ENCODE measurements at regions not wholly inside any gene's neighbourhood (a gene's known extent, or its start where the extent isn't known, plus 50 kb on each side); places are given as distances from the start of the nearest gene placed in this dataset.
"Not testable (repeated sequence)": the region's sequence is repeated elsewhere in the genome, so short reads cannot be mapped to it uniquely, and the experiment has no call there.

DNA sequence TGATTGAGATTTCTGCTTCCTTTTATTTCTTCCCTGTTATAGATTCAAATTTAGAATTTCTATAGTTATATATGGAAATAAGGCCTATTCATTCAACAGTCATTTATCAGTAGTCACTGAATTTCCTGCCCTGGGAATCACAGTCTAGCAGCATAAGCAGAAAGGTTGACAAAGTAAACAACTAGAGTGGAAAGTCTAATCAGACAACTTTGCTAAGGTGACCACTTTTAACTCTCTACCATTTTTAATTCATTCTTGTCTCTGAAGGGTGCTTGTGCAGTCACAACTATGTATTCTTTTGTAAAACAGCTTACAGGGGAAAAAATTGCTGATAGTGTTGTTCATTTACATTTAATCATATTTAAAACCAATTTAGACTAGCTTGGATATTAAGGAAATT lies 66.1 kb upstream of the PLA2G4A start:
- H3K4me3 ChIP-seq (ENCODE audit: low read depth, low read length): no peak overlapping the region
- DNase-seq (ENCODE audit: low read depth): no peak
- TF ChIP-seq, protein P1, sequence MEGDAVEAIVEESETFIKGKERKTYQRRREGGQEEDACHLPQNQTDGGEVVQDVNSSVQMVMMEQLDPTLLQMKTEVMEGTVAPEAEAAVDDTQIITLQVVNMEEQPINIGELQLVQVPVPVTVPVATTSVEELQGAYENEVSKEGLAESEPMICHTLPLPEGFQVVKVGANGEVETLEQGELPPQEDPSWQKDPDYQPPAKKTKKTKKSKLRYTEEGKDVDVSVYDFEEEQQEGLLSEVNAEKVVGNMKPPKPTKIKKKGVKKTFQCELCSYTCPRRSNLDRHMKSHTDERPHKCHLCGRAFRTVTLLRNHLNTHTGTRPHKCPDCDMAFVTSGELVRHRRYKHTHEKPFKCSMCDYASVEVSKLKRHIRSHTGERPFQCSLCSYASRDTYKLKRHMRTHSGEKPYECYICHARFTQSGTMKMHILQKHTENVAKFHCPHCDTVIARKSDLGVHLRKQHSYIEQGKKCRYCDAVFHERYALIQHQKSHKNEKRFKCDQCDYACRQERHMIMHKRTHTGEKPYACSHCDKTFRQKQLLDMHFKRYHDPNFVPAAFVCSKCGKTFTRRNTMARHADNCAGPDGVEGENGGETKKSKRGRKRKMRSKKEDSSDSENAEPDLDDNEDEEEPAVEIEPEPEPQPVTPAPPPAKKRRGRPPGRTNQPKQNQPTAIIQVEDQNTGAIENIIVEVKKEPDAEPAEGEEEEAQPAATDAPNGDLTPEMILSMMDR (IDR thresholded peaks at IDR 0.05; ENCODE audit: insufficient read depth, low read length): no peak

DNA sequence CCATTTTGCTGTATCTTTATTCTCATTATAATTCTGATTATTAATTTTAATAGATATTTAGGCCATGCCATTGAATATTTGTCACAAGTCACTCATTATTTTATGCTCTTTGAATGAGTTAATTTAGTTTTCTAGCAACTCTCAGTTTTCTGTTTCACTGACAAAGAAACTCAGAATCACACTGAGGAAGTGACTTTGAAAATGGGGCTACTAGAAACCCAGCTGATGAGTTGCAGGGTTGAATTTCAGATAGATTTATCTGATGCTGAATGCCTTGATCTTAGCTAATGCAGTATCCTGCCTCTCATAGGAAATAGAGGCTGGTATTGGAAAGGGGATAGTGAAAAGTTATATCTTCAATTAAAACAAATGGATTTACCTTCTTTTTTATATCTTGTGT lies 67.4 kb upstream of the PLA2G4A start:
- no peak overlapping the region for H3K4me3 ChIP-seq (ENCODE audit: low read depth, low read length)
- TF ChIP-seq, protein P1 (IDR thresholded peaks at IDR 0.05; ENCODE audit: insufficient read depth, low read length): no peak
- DNase-seq (ENCODE audit: low read depth): no peak

DNA sequence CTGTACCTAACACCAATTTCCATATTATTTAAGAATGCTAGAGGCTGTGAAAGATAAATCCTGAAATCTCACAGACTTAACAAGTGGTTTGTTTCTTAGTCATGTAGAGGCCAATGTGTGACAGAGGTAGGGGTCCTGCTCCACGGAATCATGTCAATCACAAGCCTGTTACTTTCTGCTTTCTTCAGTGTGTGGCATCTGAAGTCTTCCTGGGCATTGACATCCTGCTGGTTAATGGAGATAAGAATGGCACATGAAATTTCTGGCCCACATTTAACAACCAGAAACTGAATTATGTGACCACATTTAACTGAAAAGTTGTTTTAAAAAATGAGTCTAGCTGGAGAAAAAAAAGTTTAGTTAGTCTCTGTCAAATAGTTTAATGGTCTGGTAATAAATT lies 68.3 kb upstream of the PLA2G4A start:
- TF ChIP-seq, protein P1 (IDR thresholded peaks at IDR 0.05; ENCODE audit: insufficient read depth, low read length): no peak
- H3K4me3 ChIP-seq (ENCODE audit: low read depth, low read length): no peak overlapping the region
- no peak for DNase-seq (ENCODE audit: low read depth)

- not testable (repeated sequence) for H3K4me3 ChIP-seq (ENCODE audit: low read depth, low read length); DNase-seq (ENCODE audit: low read depth)
Observed at GRCh38 chr1:186758896-186759606, 69.7 kb upstream of the PLA2G4A start.

DNA sequence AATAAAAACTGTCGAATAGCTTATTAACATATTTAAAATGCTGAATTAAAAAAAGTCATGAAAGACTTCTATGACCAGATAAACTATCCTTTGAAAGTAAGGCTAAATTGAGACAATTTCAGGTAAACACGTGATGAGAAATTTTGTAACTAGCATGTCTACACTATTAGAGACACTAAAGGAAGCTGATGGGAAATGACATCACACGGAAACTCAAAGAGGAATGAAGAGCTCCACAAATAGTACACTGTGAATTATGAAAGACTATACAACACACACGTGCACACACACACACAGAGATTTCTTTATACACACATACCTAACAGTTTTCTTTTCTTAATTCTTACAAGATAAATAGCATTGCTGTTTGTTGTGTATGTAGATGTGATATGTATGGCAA lies 70.9 kb upstream of the PLA2G4A start:
- TF ChIP-seq, protein P1 (IDR thresholded peaks at IDR 0.05; ENCODE audit: insufficient read depth, low read length): no peak
- no peak for DNase-seq (ENCODE audit: low read depth)

DNA sequence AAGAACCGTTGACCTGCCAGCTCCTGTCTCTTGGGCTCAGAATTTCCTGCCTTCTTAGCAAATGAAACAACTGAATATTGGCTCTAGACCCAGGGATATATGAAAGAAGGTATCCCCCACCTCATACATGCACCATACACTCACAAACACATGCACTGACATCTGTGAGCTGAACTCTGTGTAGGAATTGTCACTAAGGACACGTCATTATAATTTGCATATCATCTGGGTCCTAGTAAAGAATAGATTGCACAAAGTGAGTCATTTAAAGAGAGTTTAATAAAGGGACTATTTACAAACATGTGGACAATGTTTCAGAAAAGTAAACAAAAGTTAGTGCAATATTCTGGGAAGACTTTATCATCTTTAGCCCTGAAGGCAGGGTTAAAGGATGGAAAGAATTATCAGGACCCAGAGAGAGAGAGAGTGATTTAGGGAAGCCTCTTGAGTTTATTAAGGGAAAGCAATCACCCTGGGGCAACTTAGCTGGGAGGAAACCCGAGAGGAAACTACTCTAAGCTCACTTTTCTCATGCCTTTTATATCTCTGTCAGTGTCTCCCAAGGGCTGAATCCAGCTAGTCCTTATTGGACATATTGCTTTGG lies 74.1 kb upstream of the PLA2G4A start:
- DNase-seq (ENCODE audit: low read depth): no peak
- TF ChIP-seq, protein P1 (IDR thresholded peaks at IDR 0.05; ENCODE audit: insufficient read depth, low read length): no peak

More for the DNA sequence above, 70.9 kb upstream of the PLA2G4A start:
- no peak overlapping the region for H3K4me3 ChIP-seq (ENCODE audit: low read depth, low read length)

GRCh38 chr1:186753241-186753640 lies 73.0 kb upstream of the PTGS2 start:
- DNase-seq (ENCODE audit: low read depth): no peak
- no peak overlapping the region for H3K4me3 ChIP-seq (ENCODE audit: low read depth, low read length)
- TF ChIP-seq, protein P1 (IDR thresholded peaks at IDR 0.05; ENCODE audit: insufficient read depth, low read length): no peak

More for the DNA sequence above, 74.1 kb upstream of the PLA2G4A start:
- no peak overlapping the region for H3K4me3 ChIP-seq (ENCODE audit: low read depth, low read length)

Data from fibroblast of the aortic adventitia (primary cell).